GM21515 (cell line): ENCODE measurements at regions not wholly inside any gene's neighbourhood (a gene's known extent, or its start where the extent isn't known, plus 50 kb on each side); places are given as distances from the start of the nearest gene placed in this dataset.
"Not testable (repeated sequence)": the region's sequence is repeated elsewhere in the genome, so short reads cannot be mapped to it uniquely, and the experiment has no call there.

ENCODE experiments used
- ATAC-seq: cut with Tn5 transposase; IDR thresholded peaks from one replicate; pipeline ENCODE4 v1.9.1; 2021; ENCODE audit not compliant: unreplicated experiment

GRCh38 chr10:2893991-2894390 lies 173.4 kb upstream of the PFKP start:
- ATAC-seq, result no peak

- ATAC-seq, result no peak
Observed at GRCh38 chr10:2893158-2893845, 174.0 kb upstream of the PFKP start.

- no peak for ATAC-seq
Observed at GRCh38 chr10:2891770-2892124, 175.6 kb upstream of the PFKP start.

GRCh38 chr10:2891073-2891769 lies 176.1 kb upstream of the PFKP start:
- ATAC-seq, result no peak

GRCh38 chr10:2890093-2890492 lies 177.3 kb upstream of the PFKP start:
- no peak for ATAC-seq

GRCh38 chr10:2888403-2889004 lies 178.8 kb upstream of the PFKP start:
- ATAC-seq, result no peak

- ATAC-seq, result no peak
Observed at GRCh38 chr10:2887391-2888070, 179.8 kb upstream of the PFKP start.

- no peak for ATAC-seq
Observed at GRCh38 chr10:2886662-2887061, 180.7 kb upstream of the PFKP start.

GRCh38 chr10:2885288-2886278 lies 181.8 kb upstream of the PFKP start:
- no peak for ATAC-seq

GRCh38 chr10:2883983-2884540 lies 183.3 kb upstream of the PFKP start:
- ATAC-seq, result not testable (repeated sequence)

GRCh38 chr10:2883238-2883637 lies 184.1 kb upstream of the PFKP start:
- no peak for ATAC-seq

- no peak for ATAC-seq
Observed at GRCh38 chr10:2882628-2883027, 184.7 kb upstream of the PFKP start.

GRCh38 chr10:2881720-2882620 lies 185.4 kb upstream of the PFKP start:
- no peak for ATAC-seq

GRCh38 chr10:2880050-2880449 lies 187.3 kb upstream of the PFKP start:
- ATAC-seq, result not testable (repeated sequence)

- ATAC-seq, result no peak
Observed at GRCh38 chr10:2878818-2879217, 188.5 kb upstream of the PFKP start.

- no peak for ATAC-seq
Observed at GRCh38 chr10:2876032-2876431, 191.3 kb upstream of the PFKP start.

- ATAC-seq, result no peak
Observed at GRCh38 chr10:2874963-2875362, 192.4 kb upstream of the PFKP start.

GRCh38 chr10:2873769-2874168 lies 193.6 kb upstream of the PFKP start:
- no peak for ATAC-seq

- no peak for ATAC-seq
Observed at GRCh38 chr10:2871673-2872219, 195.6 kb upstream of the PFKP start.
